ENCODE measurements at regions not wholly inside any gene's neighbourhood (a gene's known extent, or its start where the extent isn't known, plus 50 kb on each side); places are given as distances from the start of the nearest gene placed in this dataset.

DNA sequence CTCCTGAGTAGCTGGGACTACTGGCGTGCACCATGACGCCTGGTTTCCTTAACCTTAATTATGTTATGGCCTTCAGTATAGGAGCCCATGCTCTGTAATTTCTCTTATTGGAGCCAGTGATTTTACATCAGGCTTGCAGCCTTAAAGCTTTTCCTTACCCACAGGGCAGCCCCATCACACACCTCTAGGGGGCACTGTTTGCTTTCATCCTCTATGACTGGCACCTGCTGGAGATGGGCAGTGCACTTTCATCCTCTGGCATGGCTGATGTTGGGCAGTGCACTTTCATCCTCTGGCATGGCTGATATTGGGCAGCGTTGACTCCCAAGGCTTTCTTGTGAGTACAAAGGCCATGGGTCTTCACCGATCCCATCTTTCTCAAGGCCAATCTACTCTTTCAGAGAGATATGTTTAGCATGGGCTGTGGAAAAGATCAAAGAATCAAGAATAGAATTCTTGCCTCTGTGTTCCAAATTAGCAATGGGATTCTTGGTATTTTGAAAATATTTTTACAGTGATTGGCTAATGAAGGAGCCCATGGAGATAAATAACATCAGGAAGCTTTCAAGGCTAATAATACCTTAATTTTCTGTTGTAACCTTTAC is 80.7 kb upstream of the MEX3C start:
- Histone ChIP-seq H2AFZ (ENCODE audit: low read length) (no peak overlapping the region), H3K36me3 (replicated peaks in 1 of 2; ENCODE audit: control insufficient read depth in 1 of 2, insufficient read depth in 2 of 2, low read length in 2 of 2) (no peaks in the 10 kb centered on the region), H3K79me2 (ENCODE audit: insufficient read depth, low read length) (no peaks in the 10 kb centered on the region), H3K4me3 (replicated peaks in 1 of 3; ENCODE audit: insufficient read depth in 1 of 3, low read depth in 2 of 3, low read length in 3 of 3) (no peak overlapping the region), H3K9ac (ENCODE audit: insufficient read depth, low read depth, low read length) (no peak overlapping the region), H3K27me3 (ENCODE audit: control insufficient read depth in 1 of 2, insufficient read depth in 2 of 2, low read length in 2 of 2) (no peaks in the 10 kb centered on the region), H3K27ac (ENCODE audit: extremely low read length, insufficient read depth, low read length) (no peak overlapping the region), H3K9me3 (ENCODE audit: low read length) (no peaks in the 10 kb centered on the region), H4K20me1 (ENCODE audit: insufficient read depth, low read length) (no peaks in the 10 kb centered on the region), H3K4me2 (ENCODE audit: low read depth, low read length) (no peak overlapping the region), H3K4me1 (ENCODE audit: insufficient read depth, low read length) (peaks cover 61% of the 10 kb centered on the region)
- in situ Hi-C loops (cut with HindIII; ENCODE audit: extremely low pct_ligation_motif_present, low pct_unique_long_range_greater_than_20kb), result loop anchor here (10.0 kb wide), 1 partner anchor 107 kb away; no protein-coding TSS in a partner anchor
- FAIRE-seq (peak; percentile 28), ATAC-seq (peak; percentile 77), DNase-seq (ENCODE audit: low spot score) (peak; percentile 47)
- WGBS (ENCODE audit: low lambda C conversion rate), result 43% methylated on average over 4 of the region's 4 CpGs
- intact Hi-C loops (cut with micrococcal nuclease; ENCODE audit: unreplicated experiment), result loop anchor here (2.0 kb wide), 2 partner anchors 83 to 107 kb away; no protein-coding TSS in a partner anchor
- ChIA-PET POLR2A (no interaction called here), CTCF (ENCODE audit: low intra/inter-chr PET ratio, low total read pairs) (interaction anchor here (0.9 to 1.4 kb wide), 2 partner anchors 107 to 168 kb away, joined by 3 to 6 read pairs; no protein-coding TSS in a partner anchor)
- BruUV-seq (replicated peaks), result no TSS peak
- TF ChIP-seq ZNF546 (CRISPR knock-in tag; conservative IDR thresholded peaks at IDR 0.05) (no peak), SALL1 (CRISPR knock-in tag; IDR thresholded peaks at IDR 0.05) (0 out of 2 replicates have a peak, but pooled peaks have one; percentile 23), ZNF644 (CRISPR knock-in tag; IDR thresholded peaks at IDR 0.05; ENCODE audit: low read depth) (0 out of 2 replicates have a peak, but pooled peaks have one; percentile 43), STAG1 (CRISPR knock-in tag; IDR thresholded peaks at IDR 0.05) (peak; percentile 76), RAD21 (CRISPR knock-in tag; IDR thresholded peaks at IDR 0.05) (peak; percentile 57), ZNF766 (CRISPR knock-in tag; IDR thresholded peaks at IDR 0.05; ENCODE audit: borderline replicate concordance) (no peak), SMC3 (IDR thresholded peaks at IDR 0.05; ENCODE audit: low read length) (peak; percentile 56; the same call in 1 of the 2 replicates), ZNF850 (CRISPR knock-in tag; conservative IDR thresholded peaks at IDR 0.05) (no peak)
- TF ChIP-seq, protein P1, sequence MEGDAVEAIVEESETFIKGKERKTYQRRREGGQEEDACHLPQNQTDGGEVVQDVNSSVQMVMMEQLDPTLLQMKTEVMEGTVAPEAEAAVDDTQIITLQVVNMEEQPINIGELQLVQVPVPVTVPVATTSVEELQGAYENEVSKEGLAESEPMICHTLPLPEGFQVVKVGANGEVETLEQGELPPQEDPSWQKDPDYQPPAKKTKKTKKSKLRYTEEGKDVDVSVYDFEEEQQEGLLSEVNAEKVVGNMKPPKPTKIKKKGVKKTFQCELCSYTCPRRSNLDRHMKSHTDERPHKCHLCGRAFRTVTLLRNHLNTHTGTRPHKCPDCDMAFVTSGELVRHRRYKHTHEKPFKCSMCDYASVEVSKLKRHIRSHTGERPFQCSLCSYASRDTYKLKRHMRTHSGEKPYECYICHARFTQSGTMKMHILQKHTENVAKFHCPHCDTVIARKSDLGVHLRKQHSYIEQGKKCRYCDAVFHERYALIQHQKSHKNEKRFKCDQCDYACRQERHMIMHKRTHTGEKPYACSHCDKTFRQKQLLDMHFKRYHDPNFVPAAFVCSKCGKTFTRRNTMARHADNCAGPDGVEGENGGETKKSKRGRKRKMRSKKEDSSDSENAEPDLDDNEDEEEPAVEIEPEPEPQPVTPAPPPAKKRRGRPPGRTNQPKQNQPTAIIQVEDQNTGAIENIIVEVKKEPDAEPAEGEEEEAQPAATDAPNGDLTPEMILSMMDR (CRISPR knock-in tag; IDR thresholded peaks at IDR 0.05), result peak; percentile 76
- TF ChIP-seq, protein P2, sequence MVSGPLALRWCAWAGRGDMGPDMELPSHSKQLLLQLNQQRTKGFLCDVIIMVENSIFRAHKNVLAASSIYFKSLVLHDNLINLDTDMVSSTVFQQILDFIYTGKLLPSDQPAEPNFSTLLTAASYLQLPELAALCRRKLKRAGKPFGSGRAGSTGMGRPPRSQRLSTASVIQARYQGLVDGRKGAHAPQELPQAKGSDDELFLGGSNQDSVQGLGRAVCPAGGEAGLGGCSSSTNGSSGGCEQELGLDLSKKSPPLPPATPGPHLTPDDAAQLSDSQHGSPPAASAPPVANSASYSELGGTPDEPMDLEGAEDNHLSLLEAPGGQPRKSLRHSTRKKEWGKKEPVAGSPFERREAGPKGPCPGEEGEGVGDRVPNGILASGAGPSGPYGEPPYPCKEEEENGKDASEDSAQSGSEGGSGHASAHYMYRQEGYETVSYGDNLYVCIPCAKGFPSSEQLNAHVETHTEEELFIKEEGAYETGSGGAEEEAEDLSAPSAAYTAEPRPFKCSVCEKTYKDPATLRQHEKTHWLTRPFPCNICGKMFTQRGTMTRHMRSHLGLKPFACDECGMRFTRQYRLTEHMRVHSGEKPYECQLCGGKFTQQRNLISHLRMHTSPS (CRISPR knock-in tag; IDR thresholded peaks at IDR 0.05; ENCODE audit: low read depth), result 0 out of 2 replicates have a peak, but pooled peaks have one; percentile 23

All from HepG2 (cell line).